HEK293 (cell line): ENCODE measurements at regions not wholly inside any gene's neighbourhood (a gene's known extent, or its start where the extent isn't known, plus 50 kb on each side); places are given as distances from the start of the nearest gene placed in this dataset.

Source experiments
- CTCF ChIA-PET: fragments of 350-600 bp; formaldehyde crosslinking; extraction: SDS; loops from one replicate; lab custom pipeline; 2021; ENCODE audit warnings: antibody characterized with exemption; lab: Yijun Ruan, JAX
- POLR2A ChIA-PET: fragments of 300-600 bp; formaldehyde crosslinking; extraction: SDS; loops from one replicate; lab custom pipeline; 2020; ENCODE audit warnings: antibody characterized with exemption, inconsistent platforms; lab: Yijun Ruan, JAX
- H3K27ac ChIP-seq: fragments of 200-500 bp; sonication (Bioruptor generic); 2 replicates; pipeline ENCODE4 v1.5.1; 2014; ENCODE audit warnings: low read depth, low read length, control low read depth, inconsistent platforms; ENCODE audit errors: extremely low read depth
- H3K36me3 ChIP-seq, 2 experiments: fragments of 200-500 bp in 1 of 2; sonication (Bioruptor generic) in 1 of 2; 1 replicate in 1 of 2; 2 replicates in 1 of 2; pipeline ENCODE4 v1.5.1; 2014 to 2017; ENCODE audit warnings: inconsistent platforms in 2 of 2, low read length in 2 of 2; ENCODE audit not compliant: control insufficient read depth in 2 of 2, insufficient read depth in 1 of 2
- H3K4me1 ChIP-seq: fragments of 200-500 bp; sonication (Bioruptor generic); 2 replicates; pipeline ENCODE4 v1.5.1; 2014; ENCODE audit warnings: mild to moderate bottlenecking, low read length, inconsistent platforms; ENCODE audit not compliant: control insufficient read depth, insufficient read depth
- H3K4me3 ChIP-seq: 2 replicates; pipeline ENCODE4 v1.5.1; 2011; ENCODE audit warnings: low read depth, mild to moderate bottlenecking, control low read depth, low read length, moderate library complexity
- H3K9me3 ChIP-seq: fragments of 200-500 bp; sonication (Bioruptor generic); 2 replicates; pipeline ENCODE4 v1.5.1; 2014; ENCODE audit warnings: low read depth, low read length, inconsistent platforms; ENCODE audit not compliant: control insufficient read depth, insufficient read depth
- FEZF1 ChIP-seq: fragments of 450-650 bp; formaldehyde crosslinking; IDR thresholded peaks from 2 replicates; pipeline ENCODE4 v1.5.1; 2016; ENCODE audit warnings: missing biosample characterization, missing genetic modification characterization
- MYNN ChIP-seq: fragments of 450-650 bp; formaldehyde crosslinking; IDR thresholded peaks from 2 replicates; pipeline ENCODE4 v1.5.1; 2016; ENCODE audit warnings: missing biosample characterization, missing genetic modification characterization, borderline replicate concordance
- OSR2 ChIP-seq: fragments of 450-650 bp; formaldehyde crosslinking; IDR thresholded peaks from 2 replicates; pipeline ENCODE4 v1.5.1; 2016; ENCODE audit warnings: missing biosample characterization, missing genetic modification characterization
- SALL2 ChIP-seq: fragments of 450-650 bp; formaldehyde crosslinking; IDR thresholded peaks from 2 replicates; pipeline ENCODE4 v1.5.0; 2017; ENCODE audit warnings: missing biosample characterization, mild to moderate bottlenecking, missing genetic modification characterization, borderline replicate concordance
- YY2 ChIP-seq: fragments of 450-650 bp; formaldehyde crosslinking; IDR thresholded peaks from 2 replicates; pipeline ENCODE4 v1.5.1; 2016; ENCODE audit warnings: missing biosample characterization, missing genetic modification characterization
- ZBTB17 ChIP-seq: fragments of 450-650 bp; formaldehyde crosslinking; IDR thresholded peaks from 2 replicates; pipeline ENCODE4 v1.5.1; 2016; ENCODE audit warnings: missing biosample characterization, missing genetic modification characterization
- ZNF112 ChIP-seq: fragments of 450-650 bp; formaldehyde crosslinking; IDR thresholded peaks from 2 replicates; pipeline ENCODE4 v1.5.0; 2017; ENCODE audit warnings: missing biosample characterization, missing genetic modification characterization
- ZNF140 ChIP-seq: fragments of 450-650 bp; formaldehyde crosslinking; IDR thresholded peaks from 2 replicates; pipeline ENCODE4 v1.5.1; 2016; ENCODE audit warnings: missing biosample characterization, missing genetic modification characterization
- ZNF335 ChIP-seq: fragments of 450-650 bp; formaldehyde crosslinking; conservative IDR thresholded peaks from 2 replicates; pipeline ENCODE4 v1.5.1; 2016; ENCODE audit warnings: missing biosample characterization, missing genetic modification characterization
- ZNF391 ChIP-seq: fragments of 450-650 bp; formaldehyde crosslinking; IDR thresholded peaks from 2 replicates; pipeline ENCODE4 v1.5.1; 2016; ENCODE audit warnings: low read depth, missing biosample characterization, missing genetic modification characterization, borderline replicate concordance
- ZNF501 ChIP-seq: fragments of 450-650 bp; formaldehyde crosslinking; IDR thresholded peaks from 2 replicates; pipeline ENCODE4 v1.5.1; 2016; ENCODE audit warnings: missing biosample characterization, missing genetic modification characterization
- ZNF530 ChIP-seq: fragments of 450-650 bp; formaldehyde crosslinking; IDR thresholded peaks from 2 replicates; pipeline ENCODE4 v1.5.1; 2016; ENCODE audit warnings: low read depth, missing biosample characterization, missing genetic modification characterization
- ZNF596 ChIP-seq: fragments of 450-650 bp; IDR thresholded peaks from 2 replicates; pipeline ENCODE4 v1.5.0; 2018; ENCODE audit warnings: missing biosample characterization, mild to moderate bottlenecking, missing genetic modification characterization, moderate library complexity
- ZNF626 ChIP-seq: fragments of 450-650 bp; sonication (Bioruptor Pico); formaldehyde crosslinking; IDR thresholded peaks from 2 replicates; pipeline ENCODE4 v1.5.1; 2018; ENCODE audit warnings: missing biosample characterization, missing genetic modification characterization, inconsistent platforms
- ZNF660 ChIP-seq: fragments of 450-650 bp; IDR thresholded peaks from 2 replicates; pipeline ENCODE4 v1.5.1; 2018; ENCODE audit warnings: missing biosample characterization, mild to moderate bottlenecking, missing genetic modification characterization
- ZNF701 ChIP-seq: fragments of 450-650 bp; formaldehyde crosslinking; IDR thresholded peaks from 2 replicates; pipeline ENCODE4 v1.5.1; 2016; ENCODE audit warnings: missing biosample characterization, missing genetic modification characterization
- ZNF777 ChIP-seq: fragments of 450-650 bp; formaldehyde crosslinking; IDR thresholded peaks from 2 replicates; pipeline ENCODE4 v1.5.1; 2017; ENCODE audit warnings: missing biosample characterization, missing genetic modification characterization, borderline replicate concordance
- TF ChIP-seq, protein P1 (sequence below): fragments of 450-650 bp; formaldehyde crosslinking; IDR thresholded peaks from 2 replicates; pipeline ENCODE4 v1.5.1; 2017; ENCODE audit warnings: missing biosample characterization, mild to moderate bottlenecking, missing genetic modification characterization, moderate library complexity
- TF ChIP-seq, protein P2 (sequence below): fragments of 450-650 bp; formaldehyde crosslinking; optimal IDR thresholded peaks from 2 replicates; pipeline ENCODE3; 2016; ENCODE audit warnings: missing biosample characterization, mild to moderate bottlenecking, missing genetic modification characterization
- TF ChIP-seq, protein P3 (sequence below): fragments of 450-650 bp; formaldehyde crosslinking; IDR thresholded peaks from 2 replicates; pipeline ENCODE4 v1.5.1; 2016; ENCODE audit warnings: missing biosample characterization, missing genetic modification characterization, low read depth
- TF ChIP-seq, protein P4 (sequence below): fragments of 450-650 bp; formaldehyde crosslinking; IDR thresholded peaks from 2 replicates; pipeline ENCODE4 v1.5.1; 2017; ENCODE audit warnings: missing biosample characterization, missing genetic modification characterization

DNA sequence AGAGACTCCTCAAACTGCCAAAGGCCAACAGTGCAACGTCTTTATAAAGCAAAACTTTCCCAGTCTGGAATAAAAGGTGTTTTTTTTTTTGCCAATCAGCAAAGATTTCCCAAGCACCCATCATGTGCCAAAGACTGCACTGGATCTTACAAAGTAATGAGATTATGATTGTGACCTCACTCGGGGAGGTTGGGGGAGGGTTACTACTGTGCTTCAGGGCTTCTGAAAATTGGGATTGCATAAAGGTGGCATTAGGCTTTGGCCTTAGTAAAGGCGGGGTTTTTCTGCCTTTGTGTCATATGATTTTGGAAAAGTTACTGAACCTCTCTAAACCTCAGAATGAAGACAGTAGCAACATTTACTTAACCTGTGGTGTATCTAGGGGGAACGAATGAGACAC, 233.8 kb downstream of the DACT1 start:
- Histone ChIP-seq H3K9me3 (no peaks in the 10 kb centered on the region), H3K36me3 (no peaks in the 10 kb centered on the region), H3K4me3 (no peak overlapping the region), H3K4me1 (peaks cover 8% of the 10 kb centered on the region), H3K27ac (no peak overlapping the region)
- TF ChIP-seq YY2 (tag by site-specific recombination): no peak
- 0 out of 2 replicates have a peak, but pooled peaks have one; percentile 8 for TF ChIP-seq OSR2 (tag by site-specific recombination)
- ChIA-PET CTCF (no interaction called here), POLR2A (no interaction called here)

DNA sequence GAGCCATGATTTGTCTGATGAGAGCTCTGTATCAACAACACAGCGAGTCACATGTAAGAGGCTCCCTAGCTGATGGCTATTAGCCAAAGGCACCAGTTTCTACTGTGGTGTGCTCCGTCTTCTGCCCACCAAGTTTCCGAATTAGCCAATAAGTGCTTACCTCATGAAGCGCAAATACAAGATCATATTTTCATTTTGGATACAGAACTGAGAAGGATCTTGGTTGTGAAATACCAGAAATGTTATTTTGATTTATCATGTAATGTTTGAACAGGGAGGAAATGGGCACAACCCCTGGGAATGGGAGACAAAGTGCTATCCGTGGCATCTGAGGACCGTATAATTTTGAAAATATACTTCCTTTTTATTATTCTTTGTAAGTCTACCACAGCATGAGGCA, 234.3 kb downstream of the DACT1 start:
- no peak overlapping the region for H3K4me3 ChIP-seq
- CTCF ChIA-PET: no interaction called here
- peaks cover 8% of the 10 kb centered on the region for H3K4me1 ChIP-seq
- TF ChIP-seq ZNF391 (no peak), ZNF501 (tag by site-specific recombination) (no peak), ZNF701 (no peak), ZNF112 (no peak), ZNF626 (tag by site-specific recombination) (no peak), ZNF140 (no peak), ZNF777 (tag by site-specific recombination) (no peak), MYNN (no peak), SALL2 (tag by site-specific recombination) (no peak)
- TF ChIP-seq, protein P1, sequence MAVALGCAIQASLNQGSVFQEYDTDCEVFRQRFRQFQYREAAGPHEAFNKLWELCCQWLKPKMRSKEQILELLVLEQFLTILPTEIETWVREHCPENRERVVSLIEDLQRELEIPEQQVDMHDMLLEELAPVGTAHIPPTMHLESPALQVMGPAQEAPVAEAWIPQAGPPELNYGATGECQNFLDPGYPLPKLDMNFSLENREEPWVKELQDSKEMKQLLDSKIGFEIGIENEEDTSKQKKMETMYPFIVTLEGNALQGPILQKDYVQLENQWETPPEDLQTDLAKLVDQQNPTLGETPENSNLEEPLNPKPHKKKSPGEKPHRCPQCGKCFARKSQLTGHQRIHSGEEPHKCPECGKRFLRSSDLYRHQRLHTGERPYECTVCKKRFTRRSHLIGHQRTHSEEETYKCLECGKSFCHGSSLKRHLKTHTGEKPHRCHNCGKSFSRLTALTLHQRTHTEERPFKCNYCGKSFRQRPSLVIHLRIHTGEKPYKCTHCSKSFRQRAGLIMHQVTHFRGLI (tag by site-specific recombination): no peak
- TF ChIP-seq, protein P2, sequence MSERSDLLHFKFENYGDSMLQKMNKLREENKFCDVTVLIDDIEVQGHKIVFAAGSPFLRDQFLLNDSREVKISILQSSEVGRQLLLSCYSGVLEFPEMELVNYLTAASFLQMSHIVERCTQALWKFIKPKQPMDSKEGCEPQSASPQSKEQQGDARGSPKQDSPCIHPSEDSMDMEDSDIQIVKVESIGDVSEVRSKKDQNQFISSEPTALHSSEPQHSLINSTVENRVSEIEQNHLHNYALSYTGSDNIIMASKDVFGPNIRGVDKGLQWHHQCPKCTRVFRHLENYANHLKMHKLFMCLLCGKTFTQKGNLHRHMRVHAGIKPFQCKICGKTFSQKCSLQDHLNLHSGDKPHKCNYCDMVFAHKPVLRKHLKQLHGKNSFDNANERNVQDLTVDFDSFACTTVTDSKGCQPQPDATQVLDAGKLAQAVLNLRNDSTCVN (tag by site-specific recombination): no peak
- TF ChIP-seq, protein P3, sequence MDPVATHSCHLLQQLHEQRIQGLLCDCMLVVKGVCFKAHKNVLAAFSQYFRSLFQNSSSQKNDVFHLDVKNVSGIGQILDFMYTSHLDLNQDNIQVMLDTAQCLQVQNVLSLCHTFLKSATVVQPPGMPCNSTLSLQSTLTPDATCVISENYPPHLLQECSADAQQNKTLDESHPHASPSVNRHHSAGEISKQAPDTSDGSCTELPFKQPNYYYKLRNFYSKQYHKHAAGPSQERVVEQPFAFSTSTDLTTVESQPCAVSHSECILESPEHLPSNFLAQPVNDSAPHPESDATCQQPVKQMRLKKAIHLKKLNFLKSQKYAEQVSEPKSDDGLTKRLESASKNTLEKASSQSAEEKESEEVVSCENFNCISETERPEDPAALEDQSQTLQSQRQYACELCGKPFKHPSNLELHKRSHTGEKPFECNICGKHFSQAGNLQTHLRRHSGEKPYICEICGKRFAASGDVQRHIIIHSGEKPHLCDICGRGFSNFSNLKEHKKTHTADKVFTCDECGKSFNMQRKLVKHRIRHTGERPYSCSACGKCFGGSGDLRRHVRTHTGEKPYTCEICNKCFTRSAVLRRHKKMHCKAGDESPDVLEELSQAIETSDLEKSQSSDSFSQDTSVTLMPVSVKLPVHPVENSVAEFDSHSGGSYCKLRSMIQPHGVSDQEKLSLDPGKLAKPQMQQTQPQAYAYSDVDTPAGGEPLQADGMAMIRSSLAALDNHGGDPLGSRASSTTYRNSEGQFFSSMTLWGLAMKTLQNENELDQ (tag by site-specific recombination): no peak
- no peak overlapping the region for H3K27ac ChIP-seq
- POLR2A ChIA-PET: no interaction called here
- no peaks in the 10 kb centered on the region for H3K36me3 ChIP-seq
- no peaks in the 10 kb centered on the region for H3K9me3 ChIP-seq

DNA sequence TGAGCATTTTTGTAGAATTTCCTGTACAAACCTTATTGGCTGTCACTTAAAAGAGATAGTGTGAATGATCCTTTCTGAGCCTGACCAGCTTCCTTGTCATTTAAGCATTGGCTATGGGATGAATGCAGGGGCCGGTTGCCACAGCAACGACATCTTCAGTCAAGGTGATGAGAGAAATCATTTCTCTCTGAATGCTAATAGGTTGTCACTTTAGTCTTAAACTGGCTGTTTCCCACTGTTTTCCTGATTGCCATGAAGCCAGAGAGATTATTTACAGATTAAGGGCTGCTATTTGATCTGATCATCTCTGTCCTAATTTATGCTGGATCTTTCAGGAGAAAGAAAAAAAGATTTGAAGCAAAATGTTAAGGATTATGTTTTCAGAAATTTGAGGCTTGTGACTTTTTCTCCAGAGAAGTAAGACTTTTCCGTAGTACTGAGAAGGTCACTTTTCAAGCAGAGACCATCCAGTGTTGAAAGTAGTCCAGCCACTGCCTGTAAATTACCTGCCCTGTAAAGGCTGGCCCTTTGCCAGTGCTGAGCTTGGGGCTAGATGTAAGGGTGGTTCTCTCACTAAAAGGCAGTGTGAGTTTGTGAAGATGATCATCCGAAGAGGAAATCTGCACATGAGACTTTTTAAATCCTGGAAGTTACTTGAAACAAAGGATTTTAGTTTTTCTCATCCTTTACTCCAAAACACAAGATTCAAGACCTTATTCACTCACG, 235.6 kb downstream of the DACT1 start:
- POLR2A ChIA-PET: no interaction called here
- no peaks in the 10 kb centered on the region for H3K9me3 ChIP-seq
- peak; percentile 59 for TF ChIP-seq ZNF335 (tag by site-specific recombination)
- 0 out of 2 replicates have a peak, but pooled peaks have one; percentile 11 for TF ChIP-seq ZBTB17 (tag by site-specific recombination)
- TF ChIP-seq ZNF660 (tag by site-specific recombination): peak; percentile 76; the same call in 1 of the 2 replicates
- TF ChIP-seq FEZF1 (tag by site-specific recombination): peak; percentile 43
- TF ChIP-seq ZNF596 (tag by site-specific recombination): no peak
- no peak for TF ChIP-seq ZNF530 (tag by site-specific recombination)
- TF ChIP-seq, protein P4, sequence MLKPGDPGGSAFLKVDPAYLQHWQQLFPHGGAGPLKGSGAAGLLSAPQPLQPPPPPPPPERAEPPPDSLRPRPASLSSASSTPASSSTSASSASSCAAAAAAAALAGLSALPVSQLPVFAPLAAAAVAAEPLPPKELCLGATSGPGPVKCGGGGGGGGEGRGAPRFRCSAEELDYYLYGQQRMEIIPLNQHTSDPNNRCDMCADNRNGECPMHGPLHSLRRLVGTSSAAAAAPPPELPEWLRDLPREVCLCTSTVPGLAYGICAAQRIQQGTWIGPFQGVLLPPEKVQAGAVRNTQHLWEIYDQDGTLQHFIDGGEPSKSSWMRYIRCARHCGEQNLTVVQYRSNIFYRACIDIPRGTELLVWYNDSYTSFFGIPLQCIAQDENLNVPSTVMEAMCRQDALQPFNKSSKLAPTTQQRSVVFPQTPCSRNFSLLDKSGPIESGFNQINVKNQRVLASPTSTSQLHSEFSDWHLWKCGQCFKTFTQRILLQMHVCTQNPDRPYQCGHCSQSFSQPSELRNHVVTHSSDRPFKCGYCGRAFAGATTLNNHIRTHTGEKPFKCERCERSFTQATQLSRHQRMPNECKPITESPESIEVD: 0 out of 2 replicates have a peak, but pooled peaks have one; percentile 28
- TF ChIP-seq, all 188 proteins: peak for 5
- Histone ChIP-seq H3K4me1 (peaks cover 8% of the 10 kb centered on the region), H3K4me3 (no peak overlapping the region), H3K36me3 (no peaks in the 10 kb centered on the region), H3K27ac (0 out of 2 replicates have a peak overlapping the region, but pooled peaks have one; percentile 30)
- CTCF ChIA-PET: no interaction called here
